MM.1S (cell line): ENCODE measurements at regions not wholly inside any gene's neighbourhood (a gene's known extent, or its start where the extent isn't known, plus 50 kb on each side); places are given as distances from the start of the nearest gene placed in this dataset.

Source experiments
- DNase-seq: peaks from one replicate; pipeline ENCODE4 v3.0.0-alpha.2; 2015
- H2AFZ ChIP-seq: fragments of 300-600 bp; sonication (generic); 2 replicates; pipeline ENCODE4 v1.6.0; 2016; ENCODE audit warnings: antibody characterized with exemption, low read length
- H3F3A ChIP-seq: fragments of 300-600 bp; sonication (generic); 2 replicates; pipeline ENCODE4 v1.6.1; 2016; ENCODE audit warnings: mild to moderate bottlenecking, antibody characterized with exemption, low read length, moderate library complexity, mixed read lengths; ENCODE audit not compliant: insufficient read depth
- H3K27ac ChIP-seq: fragments of 300-600 bp; sonication (generic); 2 replicates; pipeline ENCODE4 v1.5.1; 2016; ENCODE audit warnings: mild to moderate bottlenecking, low read length
- H3K27me3 ChIP-seq: fragments of 300-600 bp; sonication (generic); replicated peaks from 2 replicates; pipeline ENCODE4 v1.6.0; 2016; ENCODE audit warnings: low read length; ENCODE audit not compliant: insufficient read depth
- H3K36me3 ChIP-seq: fragments of 300-600 bp; sonication (generic); replicated peaks from 2 replicates; pipeline ENCODE4 v1.6.1; 2016; ENCODE audit warnings: mild to moderate bottlenecking, low read length, mixed read lengths; ENCODE audit not compliant: insufficient read depth
- H3K4me1 ChIP-seq: fragments of 300-600 bp; sonication (generic); 2 replicates; pipeline ENCODE4 v1.6.1; 2016; ENCODE audit warnings: low read length, mixed read lengths
- H3K4me2 ChIP-seq: fragments of 300-600 bp; sonication (generic); 2 replicates; pipeline ENCODE4 v1.6.0; 2016; ENCODE audit warnings: low read depth, low read length
- H3K4me3 ChIP-seq: fragments of 300-600 bp; sonication (generic); 2 replicates; pipeline ENCODE4 v1.5.1; 2016; ENCODE audit warnings: low read length, mixed read lengths
- H3K79me2 ChIP-seq: fragments of 300-600 bp; sonication (generic); 2 replicates; pipeline ENCODE4 v1.6.1; 2016; ENCODE audit warnings: mixed run types, low read length, mixed read lengths
- H3K9ac ChIP-seq: fragments of 300-600 bp; sonication (generic); 2 replicates; pipeline ENCODE4 v1.6.1; 2016; ENCODE audit warnings: low read length, mixed read lengths
- H3K9me2 ChIP-seq: fragments of 300-600 bp; sonication (generic); replicated peaks from 2 replicates; pipeline ENCODE4 v1.6.1; 2016; ENCODE audit warnings: mild to moderate bottlenecking, low read length, mixed read lengths; ENCODE audit not compliant: insufficient read depth
- H3K9me3 ChIP-seq: fragments of 300-600 bp; sonication (generic); replicated peaks from 2 replicates; pipeline ENCODE4 v1.6.1; 2016; ENCODE audit warnings: mild to moderate bottlenecking, low read length, mixed read lengths; ENCODE audit not compliant: insufficient read depth
- H4K20me1 ChIP-seq: fragments of 300-600 bp; sonication (generic); 2 replicates; pipeline ENCODE4 v1.6.1; 2016; ENCODE audit warnings: mild to moderate bottlenecking, low read length, moderate library complexity, mixed read lengths; ENCODE audit not compliant: insufficient read depth
- CTCF ChIP-seq: fragments of 300-600 bp; sonication (generic); IDR thresholded peaks from 2 replicates; pipeline ENCODE4 v1.5.1; 2016; ENCODE audit warnings: antibody characterized with exemption, low read length, mixed read lengths
- EZH2 ChIP-seq: fragments of 300-600 bp; sonication (generic); optimal IDR thresholded peaks from 2 replicates; pipeline ENCODE3; 2017; ENCODE audit warnings: low read depth, mild to moderate bottlenecking, antibody characterized with exemption, low read length, mixed read lengths
- EZH2phosphoT487 ChIP-seq: fragments of 300-600 bp; sonication (generic); IDR thresholded peaks from 2 replicates; pipeline ENCODE4 v1.6.1; 2018; ENCODE audit warnings: antibody characterized with exemption, low read length

GRCh38 chr6:105935416-105935815 lies 150.7 kb upstream of the PRDM1 start:
- Histone ChIP-seq H3K4me3 (no peak overlapping the region), H3K79me2 (no peaks in the 10 kb centered on the region), H3F3A (no peaks in the 10 kb centered on the region), H3K27me3 (no peaks in the 10 kb centered on the region), H3K27ac (no peak overlapping the region), H3K4me2 (no peak overlapping the region), H3K9me3 (no peaks in the 10 kb centered on the region), H3K9me2 (no peaks in the 10 kb centered on the region), H3K36me3 (no peaks in the 10 kb centered on the region), H2AFZ (no peak overlapping the region), H4K20me1 (no peaks in the 10 kb centered on the region), H3K4me1 (no peaks in the 10 kb centered on the region), H3K9ac (no peak overlapping the region)
- DNase-seq = no peak
- TF ChIP-seq CTCF (no peak), EZH2phosphoT487 (no peak), EZH2 (no peak)

GRCh38 chr6:105934708-105935107 lies 151.4 kb upstream of the PRDM1 start:
- no peak overlapping the region for H2AFZ ChIP-seq
- H3K4me1 ChIP-seq = no peaks in the 10 kb centered on the region
- no peaks in the 10 kb centered on the region for H3K9me2 ChIP-seq
- no peaks in the 10 kb centered on the region for H3K9me3 ChIP-seq
- H3K4me3 ChIP-seq = no peak overlapping the region
- no peak for DNase-seq
- H3K36me3 ChIP-seq = no peaks in the 10 kb centered on the region
- H3K79me2 ChIP-seq = no peaks in the 10 kb centered on the region
- TF ChIP-seq EZH2phosphoT487 (no peak), CTCF (no peak), EZH2 (no peak)
- H3K27ac ChIP-seq = no peak overlapping the region
- no peaks in the 10 kb centered on the region for H3K27me3 ChIP-seq
- H4K20me1 ChIP-seq = no peaks in the 10 kb centered on the region
- H3K4me2 ChIP-seq = no peak overlapping the region
- H3F3A ChIP-seq = no peaks in the 10 kb centered on the region
- no peak overlapping the region for H3K9ac ChIP-seq

- DNase-seq = no peak
- H3K9ac ChIP-seq = no peak overlapping the region
- no peaks in the 10 kb centered on the region for H3K79me2 ChIP-seq
- H3F3A ChIP-seq = no peaks in the 10 kb centered on the region
- no peaks in the 10 kb centered on the region for H3K9me3 ChIP-seq
- no peaks in the 10 kb centered on the region for H3K4me1 ChIP-seq
- H3K9me2 ChIP-seq = no peaks in the 10 kb centered on the region
- no peaks in the 10 kb centered on the region for H3K36me3 ChIP-seq
- no peak overlapping the region for H2AFZ ChIP-seq
- no peak overlapping the region for H3K4me3 ChIP-seq
- no peak for TF ChIP-seq CTCF
- TF ChIP-seq EZH2phosphoT487 = no peak
- TF ChIP-seq EZH2 = no peak
- H3K4me2 ChIP-seq = no peak overlapping the region
- no peaks in the 10 kb centered on the region for H3K27me3 ChIP-seq
- no peaks in the 10 kb centered on the region for H4K20me1 ChIP-seq
- H3K27ac ChIP-seq = no peak overlapping the region
These were observed 153.7 kb upstream of the PRDM1 start for GRCh38 chr6:105932440-105932839.
